ENCODE measurements at regions not wholly inside any gene's neighbourhood (a gene's known extent, or its start where the extent isn't known, plus 50 kb on each side); places are given as distances from the start of the nearest gene placed in this dataset.

DNA sequence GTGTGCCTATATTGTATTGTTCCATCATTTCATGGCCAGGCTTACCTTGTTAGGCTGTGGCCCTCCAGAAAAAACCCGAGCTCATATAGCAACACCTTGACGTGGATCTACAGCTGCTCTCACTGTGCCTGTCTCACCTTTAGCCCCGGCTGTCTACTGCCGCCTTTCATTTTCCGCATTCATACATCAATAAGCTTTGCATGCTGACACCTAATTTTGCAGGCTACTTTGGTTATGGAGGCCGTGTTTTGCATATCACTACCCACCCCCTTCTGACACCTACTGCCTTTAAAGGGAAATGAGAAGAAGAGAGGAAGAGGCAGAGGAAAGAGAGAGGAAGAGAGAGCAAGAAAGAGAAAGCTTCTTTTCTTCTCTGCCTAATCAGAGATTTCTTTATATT is 702.9 kb downstream of the BCL11A start:
- TF ChIP-seq REST (IDR thresholded peaks at IDR 0.05; ENCODE audit: insufficient read depth in 1 of 2, low read depth in 2 of 2, low read length in 1 of 2) = no peak
- no peak for TF ChIP-seq CTCF (IDR thresholded peaks at IDR 0.05)
- TF ChIP-seq SIN3A (IDR thresholded peaks at IDR 0.05; ENCODE audit: borderline replicate concordance, insufficient read depth, low read depth, low read length) = no peak
